ENCODE measurements at regions not wholly inside any gene's neighbourhood (a gene's known extent, or its start where the extent isn't known, plus 50 kb on each side); places are given as distances from the start of the nearest gene placed in this dataset.
"Not testable (repeated sequence)": the region's sequence is repeated elsewhere in the genome, so short reads cannot be mapped to it uniquely, and the experiment has no call there.

GRCh38 chr3:87873136-87873535, 185.7 kb downstream of the CGGBP1 start:
- DNase-seq (ENCODE audit: low spot score): no peak

DNA sequence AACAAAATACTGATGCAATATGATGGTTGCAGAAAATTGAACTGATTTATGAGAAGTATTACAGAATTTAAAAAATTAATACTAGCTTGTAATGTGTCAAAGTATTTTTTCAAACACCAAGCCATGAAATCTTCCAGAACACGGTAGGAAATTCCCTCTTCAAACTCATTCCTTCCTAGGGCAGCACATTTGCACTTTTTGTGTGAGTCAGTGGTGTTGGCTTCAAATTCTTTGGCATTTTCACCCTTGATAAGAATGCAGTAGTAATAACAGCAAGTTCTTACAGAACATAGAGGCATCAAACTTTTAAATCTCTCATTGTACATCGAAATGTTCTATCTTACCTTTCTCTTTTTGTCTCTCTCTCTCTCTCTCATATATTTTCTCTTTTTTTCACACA, 191.8 kb downstream of the CGGBP1 start:
- DNase-seq (ENCODE audit: low spot score): no peak

DNA sequence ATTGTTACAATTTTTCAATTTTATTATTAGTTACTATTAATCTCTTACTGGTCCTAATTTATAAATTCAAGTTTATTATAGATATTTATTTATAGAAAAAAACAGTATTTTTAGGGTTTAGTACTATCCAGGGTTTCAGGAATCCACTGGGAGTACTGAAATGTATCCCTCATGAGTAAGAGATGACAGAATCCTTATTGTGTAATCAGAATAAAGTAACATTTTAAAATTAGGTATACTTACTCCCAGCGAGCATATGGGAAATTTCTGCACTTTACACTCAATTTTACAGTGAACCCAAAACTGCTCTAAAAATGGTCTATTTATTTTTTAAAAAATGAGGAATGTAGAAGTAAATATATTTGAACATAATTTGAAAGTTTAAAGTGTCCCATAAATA, 202.7 kb downstream of the CGGBP1 start:
- DNase-seq (ENCODE audit: low spot score): no peak

DNA sequence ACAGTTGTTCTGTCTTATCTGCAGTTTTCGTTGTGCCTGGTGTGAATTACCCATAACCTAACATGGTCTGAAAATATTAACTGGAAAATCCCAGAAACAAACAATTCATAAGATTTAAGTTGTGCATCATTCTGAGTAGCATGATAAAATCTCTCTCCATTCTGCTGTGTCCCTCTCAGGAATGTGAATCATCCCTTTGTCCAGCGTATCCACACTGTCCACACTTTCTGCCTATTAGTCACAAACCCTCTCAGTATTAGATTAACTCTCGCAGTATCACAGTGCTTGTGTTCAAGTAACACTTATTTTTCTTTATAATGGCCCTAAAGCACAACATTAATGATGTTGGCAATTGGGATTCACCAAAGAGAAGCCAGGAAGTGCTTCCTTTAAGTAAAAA, 203.2 kb downstream of the CGGBP1 start:
- DNase-seq (ENCODE audit: low spot score): no peak

DNA sequence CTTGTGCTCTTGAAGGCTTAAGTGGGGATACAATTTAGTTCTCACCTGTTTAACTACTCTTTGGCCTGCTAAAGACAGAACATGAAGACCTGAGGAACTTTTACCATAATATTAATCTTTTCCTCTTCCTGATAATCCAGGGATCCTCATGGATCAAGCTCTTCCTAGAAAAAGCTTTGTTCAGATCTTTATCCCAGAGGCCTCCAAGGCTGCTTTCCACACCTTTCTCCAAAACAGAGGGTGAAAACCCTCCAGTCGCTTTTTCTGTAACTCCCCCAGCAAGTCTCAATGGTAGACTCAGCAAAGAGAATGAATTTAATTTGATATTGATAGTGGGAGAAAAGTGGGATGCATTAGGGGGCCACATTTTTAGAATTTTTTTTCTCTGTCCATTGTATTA, 203.6 kb downstream of the CGGBP1 start:
- DNase-seq (ENCODE audit: low spot score): no peak

DNA sequence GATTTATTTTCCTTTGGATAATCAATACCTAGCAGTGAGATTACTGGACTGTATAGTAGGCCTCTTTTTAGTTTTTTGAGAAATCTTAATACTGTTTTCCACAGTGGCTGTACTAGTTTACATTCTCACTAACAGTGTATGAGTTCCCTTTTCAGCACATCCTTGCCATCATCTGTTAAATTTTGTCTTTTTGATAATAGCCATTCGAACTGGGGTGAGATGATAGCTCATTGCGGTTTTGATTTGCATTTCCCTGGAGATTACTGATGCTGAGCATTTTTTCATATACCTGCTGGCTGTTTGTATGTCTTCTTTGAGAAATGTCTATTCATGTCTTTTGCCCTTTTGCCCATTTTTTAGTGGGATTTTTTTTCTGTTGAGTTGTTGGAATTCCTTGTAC, 210.8 kb downstream of the CGGBP1 start:
- DNase-seq (ENCODE audit: low spot score): no peak

- no peak for DNase-seq (ENCODE audit: low spot score)
These were observed 221.7 kb downstream of the CGGBP1 start for GRCh38 chr3:87837076-87837475.

DNA sequence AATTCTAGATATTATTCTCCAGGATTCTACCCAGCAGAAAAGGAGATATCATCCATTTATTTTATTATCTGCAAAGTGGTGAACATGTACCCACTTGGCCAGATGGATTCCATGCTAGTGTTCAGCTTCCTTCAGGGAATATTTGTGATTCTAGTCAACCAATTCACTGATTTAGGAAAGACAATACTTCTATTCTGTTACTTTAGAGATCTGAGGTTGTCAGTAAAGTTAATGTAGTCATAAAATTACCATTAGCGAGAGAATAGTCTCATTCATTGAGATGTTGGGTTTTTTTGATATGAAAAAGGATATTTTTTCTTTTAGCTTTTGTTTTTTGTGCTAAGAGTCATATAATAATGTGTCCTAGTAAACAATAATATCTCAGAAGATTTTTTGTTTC, 222.8 kb downstream of the CGGBP1 start:
- no peak for DNase-seq (ENCODE audit: low spot score)

DNA sequence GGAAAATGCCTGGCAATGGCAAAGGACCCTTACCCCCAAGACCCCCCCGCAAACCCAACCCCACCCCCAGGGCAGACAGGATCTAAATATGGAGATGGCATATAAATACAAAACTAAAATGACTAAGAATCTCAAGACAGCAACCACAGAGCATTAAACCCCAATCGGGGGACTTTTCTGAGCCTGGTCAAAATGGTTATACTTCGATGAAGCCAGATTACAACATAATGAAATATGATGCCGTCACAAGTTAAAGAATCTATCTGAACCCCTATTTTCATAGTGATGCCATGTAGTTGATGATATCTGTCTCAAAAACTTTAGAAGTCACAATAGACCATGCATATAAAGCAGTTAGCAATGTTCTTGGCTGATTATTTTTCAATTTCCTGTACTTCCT, 223.6 kb downstream of the CGGBP1 start:
- DNase-seq (ENCODE audit: low spot score): no peak

DNA sequence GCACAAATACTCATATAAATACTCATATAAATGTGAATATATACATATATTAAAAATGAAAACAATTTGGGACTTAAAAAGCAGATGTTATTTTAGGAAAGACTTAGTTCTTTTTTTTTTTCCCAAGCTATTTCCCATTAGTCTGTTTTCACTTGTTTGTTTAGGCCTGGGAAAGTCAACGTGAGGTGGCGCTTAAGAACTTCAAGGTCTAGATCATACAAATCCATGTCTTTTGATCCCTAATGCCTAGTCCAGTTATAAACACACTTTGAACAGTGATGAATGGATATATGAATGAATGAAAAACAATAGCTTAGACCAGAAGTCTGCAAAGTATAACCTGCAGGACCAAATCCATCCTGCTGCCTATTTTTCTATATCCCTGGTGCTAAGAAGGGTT, 224.5 kb downstream of the CGGBP1 start:
- no peak for DNase-seq (ENCODE audit: low spot score)

- no peak for DNase-seq (ENCODE audit: low spot score)
These were observed 225.8 kb downstream of the CGGBP1 start for GRCh38 chr3:87833039-87833377.

DNA sequence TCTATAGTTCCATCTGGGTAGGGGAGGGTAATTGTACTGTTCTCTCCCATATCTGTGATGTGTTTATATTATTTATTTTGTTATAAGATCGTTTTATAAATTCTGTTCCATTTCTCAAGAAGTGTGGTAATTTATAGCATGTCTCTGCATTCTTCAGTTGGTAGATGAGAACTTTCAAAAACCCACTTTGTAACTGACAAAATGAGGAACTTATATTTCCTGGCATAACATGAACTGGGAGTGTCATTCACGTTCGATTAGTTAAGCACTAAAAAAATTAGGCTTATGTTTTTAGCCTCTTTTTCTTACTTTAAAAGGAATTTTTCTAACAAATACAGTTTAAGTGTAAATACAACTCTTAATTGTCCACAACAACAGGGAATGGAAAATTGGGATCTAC, 230.8 kb downstream of the CGGBP1 start:
- no peak for DNase-seq (ENCODE audit: low spot score)

GRCh38 chr3:87822563-87822962, 236.2 kb downstream of the CGGBP1 start:
- no peak for DNase-seq (ENCODE audit: low spot score)

GRCh38 chr3:87813503-87813902, 245.3 kb downstream of the CGGBP1 start:
- not testable (repeated sequence) for DNase-seq (ENCODE audit: low spot score)

DNA sequence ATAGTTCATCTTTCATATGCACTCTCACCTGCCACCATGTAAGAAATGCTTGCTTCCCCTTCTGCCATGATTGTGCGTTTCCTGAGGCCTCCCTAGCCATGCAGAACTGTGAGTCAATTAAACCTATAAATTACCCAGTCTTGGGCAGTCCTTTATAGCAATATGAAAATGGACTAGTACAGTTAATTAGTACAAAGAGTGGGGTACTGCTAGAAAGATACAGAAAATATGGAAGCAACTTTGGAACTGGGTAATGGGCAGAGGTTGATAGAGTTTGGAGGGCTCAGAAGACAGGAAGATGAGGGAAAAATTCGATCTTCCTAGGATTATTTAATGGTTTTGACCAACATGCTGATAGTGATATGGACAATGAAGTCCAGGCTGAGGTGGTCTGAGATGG, 246.9 kb downstream of the CGGBP1 start:
- DNase-seq (ENCODE audit: low spot score): no peak

- no peak for DNase-seq (ENCODE audit: low spot score)
These were observed 248.3 kb downstream of the CGGBP1 start for GRCh38 chr3:87810452-87811016.

GRCh38 chr3:87805670-87806069, 253.1 kb downstream of the CGGBP1 start:
- no peak for DNase-seq (ENCODE audit: low spot score)

- DNase-seq (ENCODE audit: low spot score): no peak
These were observed 257.4 kb downstream of the CGGBP1 start for GRCh38 chr3:87801409-87801808.

DNA sequence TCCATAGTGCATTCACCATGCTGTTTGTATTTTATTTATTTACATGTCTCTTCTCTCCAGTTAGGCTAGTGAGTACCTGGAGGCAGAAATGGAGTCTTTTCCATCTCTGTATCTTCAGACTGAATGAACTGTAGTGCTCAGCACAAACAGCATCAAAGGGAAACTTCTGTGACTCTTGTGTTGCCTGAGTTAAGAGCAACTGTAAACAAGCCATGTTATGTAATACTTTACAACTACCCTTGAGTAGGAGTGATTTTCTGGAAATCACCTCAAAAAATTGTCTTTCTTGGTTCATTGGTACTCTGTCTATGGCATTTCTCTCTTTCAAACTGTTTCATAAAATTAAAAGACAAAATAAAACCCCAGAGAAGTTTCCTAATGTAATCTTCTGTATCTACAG, 258.3 kb downstream of the CGGBP1 start:
- DNase-seq (ENCODE audit: low spot score): no peak

GRCh38 chr3:87798567-87798947, 260.2 kb downstream of the CGGBP1 start:
- no peak for DNase-seq (ENCODE audit: low spot score)

- DNase-seq (ENCODE audit: low spot score): no peak
These were observed 260.8 kb downstream of the CGGBP1 start for GRCh38 chr3:87797872-87798566.

DNA sequence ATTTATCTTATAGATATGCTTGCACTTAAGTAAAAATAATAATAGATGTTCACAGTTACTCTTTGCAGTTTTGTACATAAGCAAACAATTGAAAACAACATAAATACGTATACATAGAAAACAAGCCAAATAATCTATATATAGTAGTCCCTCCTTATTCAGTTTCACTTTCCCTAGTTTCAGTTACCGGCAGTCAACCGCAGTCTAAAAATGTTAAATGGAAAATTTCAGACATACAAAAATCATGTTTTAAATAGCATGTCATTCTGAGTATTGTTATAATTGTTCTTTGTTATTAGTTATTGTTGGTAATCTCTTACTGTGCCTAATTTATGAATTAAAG, 262.0 kb downstream of the CGGBP1 start:
- DNase-seq (ENCODE audit: low spot score): no peak

DNA sequence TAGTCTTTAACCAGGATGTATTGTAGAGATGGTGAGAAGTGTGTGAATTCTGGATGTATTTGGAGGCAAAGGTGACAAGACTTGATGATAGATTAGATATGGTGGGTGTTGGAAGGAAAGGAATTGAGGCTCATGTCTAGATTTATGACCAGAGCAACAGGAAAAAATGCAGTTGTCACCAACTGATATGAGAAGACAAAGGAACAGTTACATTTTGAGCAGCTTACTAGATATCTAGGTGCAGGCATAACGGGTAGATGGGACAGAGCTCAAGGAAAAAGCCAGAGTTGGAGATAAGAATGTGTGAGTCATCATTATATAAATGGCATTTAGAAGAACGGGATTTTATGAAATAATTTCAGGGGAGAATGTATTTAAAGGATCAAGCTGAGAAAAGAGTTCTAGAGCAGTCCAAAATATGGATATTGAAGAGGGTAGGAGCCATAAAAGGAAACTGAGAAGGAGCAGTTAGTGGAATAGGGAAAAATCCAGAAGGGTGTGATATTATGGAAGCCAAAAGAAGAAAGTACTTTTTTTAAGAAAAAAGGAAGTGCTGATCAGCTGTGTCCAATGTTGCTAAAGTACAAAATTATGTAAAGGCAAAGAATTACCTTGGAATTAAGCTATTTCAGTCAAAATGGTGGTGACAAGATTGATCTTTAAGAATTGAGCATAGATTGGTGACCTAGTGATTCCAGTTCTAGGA, 262.5 kb downstream of the CGGBP1 start:
- DNase-seq (ENCODE audit: low spot score): no peak

DNA sequence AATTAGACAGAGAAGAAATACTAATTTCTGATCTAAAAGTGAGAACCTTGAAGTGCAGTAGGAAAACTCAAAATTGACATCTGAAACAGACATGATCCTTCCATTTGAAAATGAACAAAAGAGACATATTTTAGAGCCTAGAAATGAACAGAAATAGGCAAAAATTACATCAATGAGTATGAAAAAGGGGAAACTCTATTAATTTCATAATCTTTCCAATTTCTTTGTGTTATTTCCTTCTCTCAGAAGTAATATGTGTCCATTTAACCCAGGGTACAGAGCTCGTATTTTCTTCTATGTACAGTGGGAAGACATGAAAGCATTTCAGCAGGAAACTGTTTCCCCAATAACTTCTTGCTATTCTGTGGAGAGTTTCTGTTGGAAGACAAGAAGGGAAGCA, 263.1 kb downstream of the CGGBP1 start:
- DNase-seq (ENCODE audit: low spot score): no peak
